MCF 10A (cell line): ENCODE measurements at regions not wholly inside any gene's neighbourhood (a gene's known extent, or its start where the extent isn't known, plus 50 kb on each side); places are given as distances from the start of the nearest gene placed in this dataset.

Experiments
- BruUV-seq: library from RNA; stranded (reverse); fragments of 400-500 nt; replicated peaks from 2 replicates; lab custom pipeline; 2021; lab: Mats Ljungman, UMichigan
- CTCF ChIA-PET: fragments of 300-600 bp; sonication (Branson Sonifier 250); formaldehyde crosslinking; extraction: SDS; loops from one replicate; lab custom pipeline; 2021; ENCODE audit warnings: antibody characterized with exemption, inconsistent platforms; lab: Yijun Ruan, JAX
- POLR2A ChIA-PET: fragments of 300-600, 350-650 bp; sonication (Branson Sonifier 250); formaldehyde crosslinking; extraction: SDS; loops from one replicate; lab custom pipeline; 2020; ENCODE audit warnings: antibody characterized with exemption, inconsistent platforms; lab: Yijun Ruan, JAX
- DNase-seq: peaks from one replicate; pipeline ENCODE4 v3.0.0-alpha.2; 2018; ENCODE audit not compliant: unreplicated experiment
- H3K27ac Mint-ChIP-seq: one replicate; pipeline ENCODE4 v1.8.0; 2022; ENCODE audit warnings: mild to moderate bottlenecking, low read depth, mixed read lengths; ENCODE audit not compliant: unreplicated experiment
- H3K27me3 Mint-ChIP-seq: one replicate; pipeline ENCODE4 v1.8.0; 2022; ENCODE audit warnings: mixed read lengths; ENCODE audit not compliant: insufficient read depth, unreplicated experiment
- H3K36me3 Mint-ChIP-seq: one replicate; pipeline ENCODE4 v1.8.0; 2022; ENCODE audit warnings: mild to moderate bottlenecking, moderate library complexity, mixed read lengths; ENCODE audit not compliant: insufficient read depth, unreplicated experiment
- H3K4me1 Mint-ChIP-seq: one replicate; pipeline ENCODE4 v1.8.0; 2022; ENCODE audit warnings: mixed read lengths; ENCODE audit not compliant: insufficient read depth, unreplicated experiment
- H3K4me3 Mint-ChIP-seq: one replicate; pipeline ENCODE4 v1.8.0; 2022; ENCODE audit warnings: mild to moderate bottlenecking, moderate library complexity, mixed read lengths; ENCODE audit not compliant: unreplicated experiment
- H3K9me3 Mint-ChIP-seq: one replicate; pipeline ENCODE4 v1.8.0; 2022; ENCODE audit warnings: mixed read lengths; ENCODE audit not compliant: unreplicated experiment
- intact Hi-C: fragments of 100-400 bp; cut with micrococcal nuclease; formaldehyde crosslinking; loops from 2 replicates; pipeline ENCODE4 v1.14.1; 2022
- TF ChIP-seq, protein P1 (sequence below): fragments of 200-600 bp; IDR thresholded peaks from one replicate; pipeline ENCODE4 v1.8.0; 2022; ENCODE audit warnings: antibody characterized with exemption, mild to moderate bottlenecking; ENCODE audit not compliant: unreplicated experiment

DNA sequence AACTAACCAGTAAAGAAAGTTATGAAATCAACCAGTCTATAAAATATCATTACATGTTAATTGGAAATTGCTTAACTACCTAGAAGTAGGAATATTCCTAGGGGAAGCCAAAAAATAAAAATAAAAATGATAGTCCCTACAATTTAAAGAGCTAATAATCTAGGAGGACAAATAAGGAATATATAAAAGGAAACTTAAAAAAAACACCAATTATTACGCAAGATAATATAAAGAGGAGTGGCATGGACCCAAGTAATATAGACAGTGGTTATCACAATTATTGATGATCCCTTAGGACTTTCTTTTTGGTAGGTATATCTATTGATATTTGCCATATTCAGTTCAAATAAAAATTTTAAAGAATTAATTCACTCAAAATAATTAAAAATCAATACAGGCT, 498.7 kb downstream of the SOX5 start:
- TF ChIP-seq, protein P1, sequence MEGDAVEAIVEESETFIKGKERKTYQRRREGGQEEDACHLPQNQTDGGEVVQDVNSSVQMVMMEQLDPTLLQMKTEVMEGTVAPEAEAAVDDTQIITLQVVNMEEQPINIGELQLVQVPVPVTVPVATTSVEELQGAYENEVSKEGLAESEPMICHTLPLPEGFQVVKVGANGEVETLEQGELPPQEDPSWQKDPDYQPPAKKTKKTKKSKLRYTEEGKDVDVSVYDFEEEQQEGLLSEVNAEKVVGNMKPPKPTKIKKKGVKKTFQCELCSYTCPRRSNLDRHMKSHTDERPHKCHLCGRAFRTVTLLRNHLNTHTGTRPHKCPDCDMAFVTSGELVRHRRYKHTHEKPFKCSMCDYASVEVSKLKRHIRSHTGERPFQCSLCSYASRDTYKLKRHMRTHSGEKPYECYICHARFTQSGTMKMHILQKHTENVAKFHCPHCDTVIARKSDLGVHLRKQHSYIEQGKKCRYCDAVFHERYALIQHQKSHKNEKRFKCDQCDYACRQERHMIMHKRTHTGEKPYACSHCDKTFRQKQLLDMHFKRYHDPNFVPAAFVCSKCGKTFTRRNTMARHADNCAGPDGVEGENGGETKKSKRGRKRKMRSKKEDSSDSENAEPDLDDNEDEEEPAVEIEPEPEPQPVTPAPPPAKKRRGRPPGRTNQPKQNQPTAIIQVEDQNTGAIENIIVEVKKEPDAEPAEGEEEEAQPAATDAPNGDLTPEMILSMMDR, result no peak
- Mint-ChIP-seq H3K36me3 (no peaks in the 10 kb centered on the region), H3K4me1 (no peaks in the 10 kb centered on the region), H3K27ac (no peak overlapping the region), H3K9me3 (peaks cover 8% of the 10 kb centered on the region), H3K27me3 (no peaks in the 10 kb centered on the region), H3K4me3 (no peak overlapping the region)
- ChIA-PET CTCF (interaction anchor here (0.7 kb wide), 3 partner anchors 10 to 392 kb away, joined by 3 read pairs; no protein-coding TSS in a partner anchor), POLR2A (no interaction called here)
- intact Hi-C loops, result no loop called here
- no peak for DNase-seq
- no TSS peak for BruUV-seq

DNA sequence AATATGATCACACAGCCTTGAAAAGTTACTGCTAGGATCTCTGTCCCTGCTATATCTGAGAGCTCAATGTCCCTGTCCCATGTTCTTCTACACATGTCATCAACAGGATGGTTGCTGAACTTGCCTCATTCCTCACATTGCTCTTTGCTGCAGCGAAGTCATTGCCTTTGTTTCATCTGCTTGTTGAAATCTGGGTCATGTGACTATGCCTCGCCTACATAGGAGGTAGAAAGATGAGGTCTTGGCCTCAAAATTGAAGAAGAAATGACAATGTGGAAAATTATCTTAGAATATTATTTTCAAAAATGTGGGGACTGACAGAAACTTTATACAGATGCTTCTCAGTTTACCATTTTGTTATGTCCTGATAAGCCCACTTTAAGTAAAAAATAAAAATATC, 494.2 kb downstream of the SOX5 start:
- TF ChIP-seq, protein P1, result no peak
- CTCF ChIA-PET, result interaction anchor here (0.6 kb wide), 1 partner anchor 700 kb away, joined by 3 read pairs; no protein-coding TSS in a partner anchor
- no peaks in the 10 kb centered on the region for H3K4me1 Mint-ChIP-seq
- BruUV-seq, result no TSS peak
- H3K4me3 Mint-ChIP-seq, result no peak overlapping the region
- intact Hi-C loops, result no loop called here
- POLR2A ChIA-PET, result no interaction called here
- H3K27ac Mint-ChIP-seq, result no peak overlapping the region
- H3K36me3 Mint-ChIP-seq, result no peaks in the 10 kb centered on the region
- no peak for DNase-seq
- no peaks in the 10 kb centered on the region for H3K27me3 Mint-ChIP-seq
- peaks cover 8% of the 10 kb centered on the region for H3K9me3 Mint-ChIP-seq

DNA sequence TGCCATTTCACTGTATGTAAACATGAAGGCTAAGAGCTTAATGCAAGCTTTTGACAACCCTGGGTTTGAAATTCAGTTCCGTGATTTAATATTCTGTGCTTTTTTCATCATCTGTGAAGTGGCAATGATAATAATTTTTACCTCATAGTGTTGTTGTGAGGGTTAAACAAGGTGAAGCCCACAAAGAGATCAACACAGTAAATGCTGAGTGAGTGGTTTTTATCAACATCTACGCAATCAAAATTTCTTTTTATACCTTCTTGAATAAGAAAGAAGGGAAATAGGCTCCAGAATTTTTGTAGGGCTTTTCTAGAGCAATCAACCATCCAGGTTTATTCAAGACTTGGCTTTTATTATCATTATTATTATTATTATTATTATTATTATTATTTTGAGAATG, 490.8 kb downstream of the SOX5 start:
- no peak overlapping the region for H3K27ac Mint-ChIP-seq
- TF ChIP-seq, protein P1, result no peak
- H3K4me3 Mint-ChIP-seq, result no peak overlapping the region
- POLR2A ChIA-PET, result interaction anchor here (0.7 kb wide), 1 partner anchor 991 kb away, joined by 3 read pairs; no protein-coding TSS in a partner anchor
- H3K36me3 Mint-ChIP-seq, result no peaks in the 10 kb centered on the region
- DNase-seq, result no peak
- intact Hi-C loops, result no loop called here
- H3K9me3 Mint-ChIP-seq, result peaks cover 9% of the 10 kb centered on the region
- H3K27me3 Mint-ChIP-seq, result no peaks in the 10 kb centered on the region
- no peaks in the 10 kb centered on the region for H3K4me1 Mint-ChIP-seq
- CTCF ChIA-PET, result no interaction called here
- BruUV-seq, result no TSS peak

DNA sequence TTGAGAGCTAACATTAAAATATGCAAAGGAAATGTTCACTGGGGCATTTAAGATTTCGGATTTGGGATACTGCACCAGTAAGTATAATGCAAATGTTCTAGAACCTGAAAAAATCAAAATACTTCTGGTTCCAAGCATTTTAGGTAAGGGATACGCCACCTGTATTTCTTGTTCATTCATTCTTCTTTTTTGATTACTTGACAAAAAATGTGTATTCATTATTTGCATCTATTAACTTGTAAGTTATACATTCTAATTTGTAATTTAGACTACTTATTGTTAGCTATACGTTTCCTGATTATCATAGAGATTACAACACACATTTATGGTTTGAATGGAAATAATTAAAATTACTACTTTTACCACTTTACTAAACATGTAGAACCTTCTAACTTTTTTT, 486.9 kb downstream of the SOX5 start:
- BruUV-seq, result no TSS peak
- no peak overlapping the region for H3K4me3 Mint-ChIP-seq
- intact Hi-C loops, result no loop called here

More for the DNA sequence above, 486.9 kb downstream of the SOX5 start:
- Mint-ChIP-seq H3K36me3 (no peaks in the 10 kb centered on the region), H3K27me3 (no peaks in the 10 kb centered on the region), H3K27ac (no peak overlapping the region), H3K9me3 (peaks cover 41% of the 10 kb centered on the region), H3K4me1 (no peaks in the 10 kb centered on the region)
- POLR2A ChIA-PET, result no interaction called here
- CTCF ChIA-PET, result interaction anchor here (0.6 kb wide), 1 partner anchor 184 kb away, joined by 3 read pairs; no protein-coding TSS in a partner anchor
- TF ChIP-seq, protein P1, result no peak
- no peak for DNase-seq
